HEK293 (cell line): ENCODE measurements at regions not wholly inside any gene's neighbourhood (a gene's known extent, or its start where the extent isn't known, plus 50 kb on each side); places are given as distances from the start of the nearest gene placed in this dataset.

Source experiments
- CTCF ChIA-PET: fragments of 350-600 bp; formaldehyde crosslinking; extraction: SDS; loops from one replicate; lab custom pipeline; 2021; ENCODE audit warnings: antibody characterized with exemption; lab: Yijun Ruan, JAX
- POLR2A ChIA-PET: fragments of 300-600 bp; formaldehyde crosslinking; extraction: SDS; loops from one replicate; lab custom pipeline; 2020; ENCODE audit warnings: antibody characterized with exemption, inconsistent platforms; lab: Yijun Ruan, JAX
- H3K27ac ChIP-seq: fragments of 200-500 bp; sonication (Bioruptor generic); 2 replicates; pipeline ENCODE4 v1.5.1; 2014; ENCODE audit warnings: low read depth, low read length, control low read depth, inconsistent platforms; ENCODE audit errors: extremely low read depth
- H3K36me3 ChIP-seq, 2 experiments: fragments of 200-500 bp in 1 of 2; sonication (Bioruptor generic) in 1 of 2; 1 replicate in 1 of 2; 2 replicates in 1 of 2; pipeline ENCODE4 v1.5.1; 2014 to 2017; ENCODE audit warnings: inconsistent platforms in 2 of 2, low read length in 2 of 2; ENCODE audit not compliant: control insufficient read depth in 2 of 2, insufficient read depth in 1 of 2
- H3K4me1 ChIP-seq: fragments of 200-500 bp; sonication (Bioruptor generic); 2 replicates; pipeline ENCODE4 v1.5.1; 2014; ENCODE audit warnings: mild to moderate bottlenecking, low read length, inconsistent platforms; ENCODE audit not compliant: control insufficient read depth, insufficient read depth
- H3K4me3 ChIP-seq: 2 replicates; pipeline ENCODE4 v1.5.1; 2011; ENCODE audit warnings: low read depth, mild to moderate bottlenecking, control low read depth, low read length, moderate library complexity
- H3K9me3 ChIP-seq: fragments of 200-500 bp; sonication (Bioruptor generic); 2 replicates; pipeline ENCODE4 v1.5.1; 2014; ENCODE audit warnings: low read depth, low read length, inconsistent platforms; ENCODE audit not compliant: control insufficient read depth, insufficient read depth
- BCL11A ChIP-seq: fragments of 450-650 bp; formaldehyde crosslinking; IDR thresholded peaks from 2 replicates; pipeline ENCODE4 v1.5.1; 2016; ENCODE audit warnings: low read depth, missing biosample characterization, missing genetic modification characterization
- GFI1B ChIP-seq: fragments of 450-650 bp; formaldehyde crosslinking; IDR thresholded peaks from 2 replicates; pipeline ENCODE4 v1.5.1; 2016; ENCODE audit warnings: missing biosample characterization, missing genetic modification characterization
- HOXD13 ChIP-seq: sonication (generic); formaldehyde crosslinking; IDR thresholded peaks from 2 replicates; pipeline ENCODE4 v1.8.0; 2022; ENCODE audit warnings: missing genetic modification reagents, borderline replicate concordance
- RBAK ChIP-seq: fragments of 450-650 bp; formaldehyde crosslinking; IDR thresholded peaks from 2 replicates; pipeline ENCODE4 v1.5.1; 2016; ENCODE audit warnings: missing biosample characterization, missing genetic modification characterization
- YY2 ChIP-seq: fragments of 450-650 bp; formaldehyde crosslinking; IDR thresholded peaks from 2 replicates; pipeline ENCODE4 v1.5.1; 2016; ENCODE audit warnings: missing biosample characterization, missing genetic modification characterization
- ZBTB21 ChIP-seq: fragments of 450-650 bp; formaldehyde crosslinking; IDR thresholded peaks from 2 replicates; pipeline ENCODE4 v1.5.1; 2017; ENCODE audit warnings: missing biosample characterization, missing genetic modification characterization
- ZNF121 ChIP-seq: fragments of 450-650 bp; formaldehyde crosslinking; IDR thresholded peaks from 2 replicates; pipeline ENCODE4 v1.5.1; 2016; ENCODE audit warnings: missing biosample characterization, missing genetic modification characterization
- ZNF133 ChIP-seq: fragments of 450-650 bp; formaldehyde crosslinking; IDR thresholded peaks from 2 replicates; pipeline ENCODE4 v1.5.1; 2016; ENCODE audit warnings: missing biosample characterization, missing genetic modification characterization
- ZNF146 ChIP-seq: fragments of 450-650 bp; formaldehyde crosslinking; IDR thresholded peaks from 2 replicates; pipeline ENCODE4 v1.5.1; 2016; ENCODE audit warnings: missing biosample characterization, missing genetic modification characterization
- ZNF19 ChIP-seq: fragments of 450-650 bp; formaldehyde crosslinking; IDR thresholded peaks from 2 replicates; pipeline ENCODE4; 2016; ENCODE audit warnings: missing biosample characterization, missing genetic modification characterization, low read depth
- ZNF202 ChIP-seq: fragments of 450-650 bp; formaldehyde crosslinking; IDR thresholded peaks from 2 replicates; pipeline ENCODE4 v1.5.1; 2016; ENCODE audit warnings: missing biosample characterization, missing genetic modification characterization, borderline replicate concordance
- ZNF302 ChIP-seq: fragments of 450-650 bp; formaldehyde crosslinking; IDR thresholded peaks from 2 replicates; pipeline ENCODE4 v1.5.1; 2016; ENCODE audit warnings: missing biosample characterization, missing genetic modification characterization, low read depth
- ZNF350 ChIP-seq: fragments of 450-650 bp; formaldehyde crosslinking; IDR thresholded peaks from 2 replicates; pipeline ENCODE4 v1.5.0; 2017; ENCODE audit warnings: missing biosample characterization, mild to moderate bottlenecking, missing genetic modification characterization
- ZNF37A ChIP-seq: fragments of 450-650 bp; IDR thresholded peaks from 2 replicates; pipeline ENCODE4 v1.5.1; 2018; ENCODE audit warnings: missing biosample characterization, missing genetic modification characterization
- ZNF510 ChIP-seq: fragments of 450-650 bp; formaldehyde crosslinking; IDR thresholded peaks from 2 replicates; pipeline ENCODE4 v1.5.1; 2018; ENCODE audit warnings: mild to moderate bottlenecking, missing genetic modification characterization, missing biosample characterization; ENCODE audit not compliant: insufficient replicate concordance
- ZNF529 ChIP-seq: fragments of 450-650 bp; formaldehyde crosslinking; IDR thresholded peaks from 2 replicates; pipeline ENCODE4 v1.5.1; 2017; ENCODE audit warnings: missing genetic modification characterization, missing biosample characterization; ENCODE audit not compliant: insufficient replicate concordance
- ZNF558 ChIP-seq: fragments of 450-650 bp; formaldehyde crosslinking; IDR thresholded peaks from 2 replicates; pipeline ENCODE4 v1.5.1; 2016; ENCODE audit warnings: missing biosample characterization, missing genetic modification characterization
- ZNF560 ChIP-seq: fragments of 450-650 bp; formaldehyde crosslinking; IDR thresholded peaks from 2 replicates; pipeline ENCODE4 v1.5.1; 2017; ENCODE audit warnings: missing biosample characterization, missing genetic modification characterization, borderline replicate concordance
- ZNF571 ChIP-seq: fragments of 450-650 bp; formaldehyde crosslinking; IDR thresholded peaks from 2 replicates; pipeline ENCODE4 v1.5.0; 2017; ENCODE audit warnings: missing biosample characterization, missing genetic modification characterization
- ZNF621 ChIP-seq: fragments of 450-650 bp; formaldehyde crosslinking; IDR thresholded peaks from 2 replicates; pipeline ENCODE4 v1.5.1; 2017; ENCODE audit warnings: missing biosample characterization, missing genetic modification characterization
- ZNF785 ChIP-seq: fragments of 450-650 bp; formaldehyde crosslinking; IDR thresholded peaks from 2 replicates; pipeline ENCODE4 v1.5.1; 2016; ENCODE audit warnings: missing biosample characterization, missing genetic modification characterization
- ZNF791 ChIP-seq: fragments of 450-650 bp; formaldehyde crosslinking; IDR thresholded peaks from 2 replicates; pipeline ENCODE4 v1.5.1; 2016; ENCODE audit warnings: missing biosample characterization, missing genetic modification characterization
- TF ChIP-seq, protein P1 (sequence below): fragments of 450-650 bp; formaldehyde crosslinking; IDR thresholded peaks from 2 replicates; pipeline ENCODE4 v1.5.1; 2017; ENCODE audit warnings: missing biosample characterization, missing genetic modification characterization
- TF ChIP-seq, protein P2 (sequence below): fragments of 450-650 bp; formaldehyde crosslinking; IDR thresholded peaks from 2 replicates; pipeline ENCODE4 v1.5.1; 2016; ENCODE audit warnings: missing biosample characterization, missing genetic modification characterization
- TF ChIP-seq, protein P3 (sequence below): fragments of 450-650 bp; formaldehyde crosslinking; IDR thresholded peaks from 2 replicates; pipeline ENCODE4 v1.5.1; 2017; ENCODE audit warnings: missing biosample characterization, missing genetic modification characterization
- TF ChIP-seq, protein P4 (sequence below): fragments of 450-650 bp; formaldehyde crosslinking; IDR thresholded peaks from 2 replicates; pipeline ENCODE4 v1.5.1; 2016; ENCODE audit warnings: missing biosample characterization, missing genetic modification characterization
- TF ChIP-seq, protein P5 (sequence below): fragments of 450-650 bp; formaldehyde crosslinking; IDR thresholded peaks from 2 replicates; pipeline ENCODE4 v1.5.1; 2016; ENCODE audit warnings: missing biosample characterization, missing genetic modification characterization

DNA sequence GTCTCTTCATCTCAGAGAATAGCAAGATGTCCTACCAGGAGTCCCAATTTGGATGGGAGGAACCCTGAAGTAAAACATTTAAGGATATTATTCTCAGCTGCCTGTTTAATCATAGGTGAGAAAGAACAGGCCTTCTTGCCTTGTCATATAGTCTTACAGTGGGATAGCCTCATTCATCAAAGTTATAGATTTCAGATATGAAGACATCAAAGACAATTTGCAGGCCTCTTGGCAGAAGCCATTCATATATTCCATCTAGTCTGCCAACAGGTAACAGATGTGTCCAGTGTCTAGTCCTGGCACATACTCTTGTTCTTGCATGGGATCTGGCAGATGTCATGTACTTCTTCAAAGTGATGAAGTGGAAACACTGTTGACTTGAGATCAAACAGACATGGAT, 601.3 kb upstream of the GHITM start:
- Histone ChIP-seq H3K4me3 (no peak overlapping the region), H3K4me1 (no peaks in the 10 kb centered on the region), H3K36me3 (no peaks in the 10 kb centered on the region)
- CTCF ChIA-PET: no interaction called here
- TF ChIP-seq ZNF558 (tag by site-specific recombination): no peak
- TF ChIP-seq, protein P1, sequence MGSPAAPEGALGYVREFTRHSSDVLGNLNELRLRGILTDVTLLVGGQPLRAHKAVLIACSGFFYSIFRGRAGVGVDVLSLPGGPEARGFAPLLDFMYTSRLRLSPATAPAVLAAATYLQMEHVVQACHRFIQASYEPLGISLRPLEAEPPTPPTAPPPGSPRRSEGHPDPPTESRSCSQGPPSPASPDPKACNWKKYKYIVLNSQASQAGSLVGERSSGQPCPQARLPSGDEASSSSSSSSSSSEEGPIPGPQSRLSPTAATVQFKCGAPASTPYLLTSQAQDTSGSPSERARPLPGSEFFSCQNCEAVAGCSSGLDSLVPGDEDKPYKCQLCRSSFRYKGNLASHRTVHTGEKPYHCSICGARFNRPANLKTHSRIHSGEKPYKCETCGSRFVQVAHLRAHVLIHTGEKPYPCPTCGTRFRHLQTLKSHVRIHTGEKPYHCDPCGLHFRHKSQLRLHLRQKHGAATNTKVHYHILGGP (tag by site-specific recombination): no peak
- no peak for TF ChIP-seq ZNF350 (tag by site-specific recombination)
- no peak for TF ChIP-seq ZBTB21 (tag by site-specific recombination)
- TF ChIP-seq ZNF529 (tag by site-specific recombination): no peak
- TF ChIP-seq ZNF510 (tag by site-specific recombination): no peak
- TF ChIP-seq ZNF37A (tag by site-specific recombination): no peak
- no peak for TF ChIP-seq ZNF785
- TF ChIP-seq ZNF19 (tag by site-specific recombination): no peak
- no peak for TF ChIP-seq ZNF202
- TF ChIP-seq, protein P2, sequence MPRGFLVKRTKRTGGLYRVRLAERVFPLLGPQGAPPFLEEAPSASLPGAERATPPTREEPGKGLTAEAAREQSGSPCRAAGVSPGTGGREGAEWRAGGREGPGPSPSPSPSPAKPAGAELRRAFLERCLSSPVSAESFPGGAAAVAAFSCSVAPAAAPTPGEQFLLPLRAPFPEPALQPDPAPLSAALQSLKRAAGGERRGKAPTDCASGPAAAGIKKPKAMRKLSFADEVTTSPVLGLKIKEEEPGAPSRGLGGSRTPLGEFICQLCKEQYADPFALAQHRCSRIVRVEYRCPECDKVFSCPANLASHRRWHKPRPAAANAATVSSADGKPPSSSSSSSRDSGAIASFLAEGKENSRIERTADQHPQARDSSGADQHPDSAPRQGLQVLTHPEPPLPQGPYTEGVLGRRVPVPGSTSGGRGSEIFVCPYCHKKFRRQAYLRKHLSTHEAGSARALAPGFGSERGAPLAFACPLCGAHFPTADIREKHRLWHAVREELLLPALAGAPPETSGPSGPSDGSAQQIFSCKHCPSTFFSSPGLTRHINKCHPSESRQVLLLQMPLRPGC (tag by site-specific recombination): no peak
- TF ChIP-seq ZNF621 (tag by site-specific recombination): no peak
- TF ChIP-seq ZNF146 (tag by site-specific recombination): no peak
- TF ChIP-seq ZNF302: no peak
- no peak for TF ChIP-seq ZNF121
- TF ChIP-seq RBAK (tag by site-specific recombination): no peak
- TF ChIP-seq ZNF560 (tag by site-specific recombination): no peak
- TF ChIP-seq BCL11A (tag by site-specific recombination): no peak
- TF ChIP-seq, protein P3, sequence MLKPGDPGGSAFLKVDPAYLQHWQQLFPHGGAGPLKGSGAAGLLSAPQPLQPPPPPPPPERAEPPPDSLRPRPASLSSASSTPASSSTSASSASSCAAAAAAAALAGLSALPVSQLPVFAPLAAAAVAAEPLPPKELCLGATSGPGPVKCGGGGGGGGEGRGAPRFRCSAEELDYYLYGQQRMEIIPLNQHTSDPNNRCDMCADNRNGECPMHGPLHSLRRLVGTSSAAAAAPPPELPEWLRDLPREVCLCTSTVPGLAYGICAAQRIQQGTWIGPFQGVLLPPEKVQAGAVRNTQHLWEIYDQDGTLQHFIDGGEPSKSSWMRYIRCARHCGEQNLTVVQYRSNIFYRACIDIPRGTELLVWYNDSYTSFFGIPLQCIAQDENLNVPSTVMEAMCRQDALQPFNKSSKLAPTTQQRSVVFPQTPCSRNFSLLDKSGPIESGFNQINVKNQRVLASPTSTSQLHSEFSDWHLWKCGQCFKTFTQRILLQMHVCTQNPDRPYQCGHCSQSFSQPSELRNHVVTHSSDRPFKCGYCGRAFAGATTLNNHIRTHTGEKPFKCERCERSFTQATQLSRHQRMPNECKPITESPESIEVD (tag by site-specific recombination): no peak
- TF ChIP-seq, all 188 proteins: peak for 0
- POLR2A ChIA-PET: no interaction called here
- Histone ChIP-seq H3K27ac (no peak overlapping the region), H3K9me3 (no peaks in the 10 kb centered on the region)

DNA sequence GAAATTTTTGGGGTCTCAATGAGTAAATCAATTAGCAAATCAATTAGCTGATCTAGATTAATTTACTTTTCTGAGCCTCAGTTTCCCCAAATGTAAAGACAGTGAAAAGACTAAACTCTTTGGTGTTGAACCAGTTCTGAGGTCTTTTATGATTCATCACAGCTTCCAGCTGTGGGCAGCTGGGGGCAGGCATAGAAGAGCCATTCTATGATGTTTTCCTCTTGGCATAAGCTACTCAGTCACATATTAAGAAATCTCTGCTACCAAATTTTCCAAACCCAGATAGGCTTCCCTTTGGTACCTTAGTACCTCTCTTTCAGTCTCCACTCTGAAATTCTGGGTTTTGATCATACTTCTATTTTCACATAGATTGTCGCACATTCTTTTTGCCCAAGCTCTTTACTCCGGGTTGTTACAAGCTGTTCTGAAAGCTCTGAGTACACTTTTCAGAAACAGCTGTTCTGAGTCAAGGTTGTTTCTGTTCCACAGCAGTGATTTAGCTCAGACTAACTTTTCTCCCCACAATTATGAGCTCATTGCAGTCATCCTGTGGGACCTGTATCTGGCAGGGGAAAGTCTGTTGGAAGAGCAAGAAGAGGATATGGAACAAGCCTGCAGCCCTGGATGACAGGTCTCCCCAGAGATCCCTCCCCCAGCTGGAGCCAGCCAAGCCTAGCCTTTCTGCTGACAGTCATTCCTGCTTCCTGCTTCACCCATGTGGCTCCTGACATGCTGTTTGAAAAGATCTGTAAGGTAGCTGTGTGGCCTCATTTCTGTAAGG, 599.6 kb upstream of the GHITM start:
- H3K9me3 ChIP-seq: no peaks in the 10 kb centered on the region
- no peak overlapping the region for H3K27ac ChIP-seq
- ChIA-PET POLR2A (no interaction called here), CTCF (interaction anchor here (0.5 to 1.7 kb wide), 2 partner anchors 10 to 180 kb away, joined by 3 to 10 read pairs; no protein-coding TSS in a partner anchor)
- H3K4me3 ChIP-seq: no peak overlapping the region
- no peaks in the 10 kb centered on the region for H3K4me1 ChIP-seq
- no peaks in the 10 kb centered on the region for H3K36me3 ChIP-seq
- TF ChIP-seq ZBTB21 (tag by site-specific recombination) (no peak), ZNF146 (tag by site-specific recombination) (no peak), ZNF202 (no peak), ZNF791 (tag by site-specific recombination) (no peak), GFI1B (tag by site-specific recombination) (no peak), HOXD13 (CRISPR knock-in tag) (no peak), ZNF571 (tag by site-specific recombination) (no peak), BCL11A (tag by site-specific recombination) (no peak), YY2 (no peak), ZNF133 (no peak)
- TF ChIP-seq, protein P4, sequence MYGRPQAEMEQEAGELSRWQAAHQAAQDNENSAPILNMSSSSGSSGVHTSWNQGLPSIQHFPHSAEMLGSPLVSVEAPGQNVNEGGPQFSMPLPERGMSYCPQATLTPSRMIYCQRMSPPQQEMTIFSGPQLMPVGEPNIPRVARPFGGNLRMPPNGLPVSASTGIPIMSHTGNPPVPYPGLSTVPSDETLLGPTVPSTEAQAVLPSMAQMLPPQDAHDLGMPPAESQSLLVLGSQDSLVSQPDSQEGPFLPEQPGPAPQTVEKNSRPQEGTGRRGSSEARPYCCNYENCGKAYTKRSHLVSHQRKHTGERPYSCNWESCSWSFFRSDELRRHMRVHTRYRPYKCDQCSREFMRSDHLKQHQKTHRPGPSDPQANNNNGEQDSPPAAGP (tag by site-specific recombination): no peak
- TF ChIP-seq, protein P5, sequence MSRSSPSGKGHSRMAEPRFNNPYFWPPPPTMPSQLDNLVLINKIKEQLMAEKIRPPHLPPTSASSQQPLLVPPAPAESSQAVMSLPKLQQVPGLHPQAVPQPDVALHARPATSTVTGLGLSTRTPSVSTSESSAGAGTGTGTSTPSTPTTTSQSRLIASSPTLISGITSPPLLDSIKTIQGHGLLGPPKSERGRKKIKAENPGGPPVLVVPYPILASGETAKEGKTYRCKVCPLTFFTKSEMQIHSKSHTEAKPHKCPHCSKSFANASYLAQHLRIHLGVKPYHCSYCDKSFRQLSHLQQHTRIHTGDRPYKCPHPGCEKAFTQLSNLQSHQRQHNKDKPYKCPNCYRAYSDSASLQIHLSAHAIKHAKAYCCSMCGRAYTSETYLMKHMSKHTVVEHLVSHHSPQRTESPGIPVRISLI (tag by site-specific recombination): no peak
